GM23248 (cell line): ENCODE measurements at regions not wholly inside any gene's neighbourhood (a gene's known extent, or its start where the extent isn't known, plus 50 kb on each side); places are given as distances from the start of the nearest gene placed in this dataset.

Experiments used
- EZH2 ChIP-seq: fragments of 200-600 bp; sonication (generic); IDR thresholded peaks from 2 replicates; pipeline ENCODE4 v1.6.1; 2018; ENCODE audit warnings: antibody characterized with exemption, mild to moderate bottlenecking; ENCODE audit not compliant: insufficient read depth, poor library complexity, severe bottlenecking
- EZH2phosphoT487 ChIP-seq: fragments of 200-600 bp; sonication (generic); IDR thresholded peaks from 2 replicates; pipeline ENCODE4 v1.6.1; 2018; ENCODE audit warnings: antibody characterized with exemption, moderate library complexity, mild to moderate bottlenecking, low read depth; ENCODE audit not compliant: insufficient read depth

DNA sequence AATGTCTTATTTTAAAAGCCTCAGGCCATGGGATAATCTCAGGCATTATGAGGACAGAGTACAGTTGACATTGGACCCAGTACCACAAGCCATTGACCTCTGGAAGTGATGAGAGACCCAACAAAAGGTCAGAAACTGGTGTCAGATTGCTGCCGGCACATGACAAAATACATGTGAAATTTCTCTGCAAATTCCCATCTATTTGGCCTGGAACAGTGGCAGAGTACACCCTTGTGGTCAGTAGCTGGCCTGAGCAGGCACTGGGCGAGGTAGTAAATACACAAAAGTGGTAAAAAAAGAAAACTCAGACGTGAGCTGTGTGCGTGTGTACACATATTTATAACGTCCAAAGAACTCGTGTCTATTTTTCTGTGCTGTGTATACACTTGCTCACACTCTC is 155.5 kb downstream of the DHX15 start:
- no peak for TF ChIP-seq EZH2phosphoT487
- no peak for TF ChIP-seq EZH2
